Urinary bladder (tissue), 3 donors: ENCODE measurements at regions not wholly inside any gene's neighbourhood (a gene's known extent, or its start where the extent isn't known, plus 50 kb on each side); places are given as distances from the start of the nearest gene placed in this dataset.

Source experiments
- DNase-seq: peaks from one replicate; pipeline ENCODE4 v3.0.0-alpha.2; 2015; ENCODE audit errors: extremely low spot score
- H3K27ac ChIP-seq: one replicate; pipeline ENCODE4 v1.5.1; 2013; ENCODE audit warnings: low read depth, mild to moderate bottlenecking, moderate library complexity
- H3K36me3 ChIP-seq: one replicate; pipeline ENCODE4 v1.6.1; 2013; ENCODE audit warnings: mild to moderate bottlenecking, moderate library complexity; ENCODE audit not compliant: insufficient read depth
- H3K4me1 ChIP-seq: one replicate; pipeline ENCODE4 v1.6.1; 2013; ENCODE audit warnings: mild to moderate bottlenecking, moderate library complexity; ENCODE audit not compliant: insufficient read depth
- H3K4me3 ChIP-seq: one replicate; pipeline ENCODE4 v1.5.1; 2013; ENCODE audit warnings: low read depth, low read length
- WGBS: extraction: QIAGEN DNeasy Blood & Tissue Kit; methylation state at CpG from one replicate; pipeline ENCODE4 v1.1.7; 2013; 5-methylcytosine and 5-hydroxymethylcytosine counted together
- donor health status: healthy with polysubstance abuse.
- donor health status: healthy.

DNA sequence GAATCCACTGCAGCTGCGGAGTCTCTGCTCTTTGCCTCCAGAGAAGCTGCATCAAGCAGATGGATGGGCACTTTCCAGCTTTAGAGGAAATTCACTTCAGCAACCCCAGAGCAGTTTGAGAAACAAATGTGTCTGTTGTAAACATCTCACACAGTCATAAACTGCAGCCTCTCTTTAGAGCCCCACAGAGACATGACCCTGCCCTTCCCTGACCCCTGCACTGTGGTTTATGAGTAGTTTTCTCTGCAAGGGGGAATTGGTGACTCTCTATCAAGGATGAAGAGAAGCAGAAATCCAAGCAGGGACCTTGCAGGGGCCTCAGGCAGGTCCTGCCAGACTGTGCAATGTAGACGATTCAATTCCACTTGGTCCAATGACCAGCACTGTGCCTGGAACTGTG, 160.2 kb downstream of the SH2D4B start:
- WGBS: 75% methylated on average over 2 of the region's 2 CpGs
- H3K27ac ChIP-seq: no peak overlapping the region
- H3K36me3 ChIP-seq: no peaks in the 10 kb centered on the region
- H3K4me1 ChIP-seq: no peaks in the 10 kb centered on the region
- no peak overlapping the region for H3K4me3 ChIP-seq
- DNase-seq: no peak

DNA sequence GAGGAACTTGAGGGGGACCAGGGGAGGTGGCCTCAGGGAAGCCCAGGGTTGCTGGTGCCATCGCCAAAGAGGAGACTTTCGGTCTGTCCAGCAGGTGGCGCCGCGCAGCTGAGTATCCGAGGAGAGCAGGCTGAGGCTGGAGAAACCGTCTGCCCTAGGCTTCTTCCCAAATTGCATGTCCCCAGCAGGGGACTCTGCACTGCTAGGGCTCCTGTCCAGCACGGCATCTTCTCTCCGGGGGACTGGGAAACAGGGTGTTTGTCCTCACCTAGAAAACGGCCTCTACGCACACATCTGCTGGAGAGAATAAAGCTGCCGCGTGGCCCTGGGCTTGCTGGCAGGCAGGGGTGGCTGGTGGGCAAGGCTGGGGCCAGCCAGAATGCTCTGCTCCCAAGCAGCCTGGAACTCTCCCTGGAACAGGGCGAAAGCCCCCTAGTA, 161.9 kb downstream of the SH2D4B start:
- 12% methylated on average over 14 of the region's 14 CpGs for WGBS
- H3K4me3 ChIP-seq: no peak overlapping the region
- no peak overlapping the region for H3K27ac ChIP-seq
- DNase-seq: peak; percentile 31
- H3K4me1 ChIP-seq: no peaks in the 10 kb centered on the region
- no peaks in the 10 kb centered on the region for H3K36me3 ChIP-seq

DNA sequence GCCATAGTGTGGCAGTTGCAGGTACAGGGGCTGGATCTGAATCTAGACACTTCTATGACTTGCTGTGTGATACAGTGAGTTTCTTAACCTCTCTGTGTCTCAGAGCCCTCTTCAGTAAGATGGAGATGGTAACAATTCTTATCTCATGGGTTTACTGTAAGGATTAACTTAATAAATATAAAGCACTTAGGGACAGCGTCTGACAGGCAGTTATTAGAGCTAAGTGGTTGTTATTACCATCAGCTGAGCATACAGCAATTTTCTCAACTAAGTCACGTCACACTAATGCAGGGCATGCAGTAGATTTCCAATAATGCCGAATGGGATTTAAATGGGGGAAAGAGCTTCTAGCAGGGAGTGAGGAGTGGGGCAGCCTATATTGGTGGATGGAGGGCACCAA, 162.6 kb downstream of the SH2D4B start:
- Histone ChIP-seq H3K27ac (no peak overlapping the region), H3K4me1 (no peaks in the 10 kb centered on the region), H3K36me3 (no peaks in the 10 kb centered on the region), H3K4me3 (no peak overlapping the region)
- WGBS: 73% methylated on average over 3 of the region's 3 CpGs
- no peak for DNase-seq

DNA sequence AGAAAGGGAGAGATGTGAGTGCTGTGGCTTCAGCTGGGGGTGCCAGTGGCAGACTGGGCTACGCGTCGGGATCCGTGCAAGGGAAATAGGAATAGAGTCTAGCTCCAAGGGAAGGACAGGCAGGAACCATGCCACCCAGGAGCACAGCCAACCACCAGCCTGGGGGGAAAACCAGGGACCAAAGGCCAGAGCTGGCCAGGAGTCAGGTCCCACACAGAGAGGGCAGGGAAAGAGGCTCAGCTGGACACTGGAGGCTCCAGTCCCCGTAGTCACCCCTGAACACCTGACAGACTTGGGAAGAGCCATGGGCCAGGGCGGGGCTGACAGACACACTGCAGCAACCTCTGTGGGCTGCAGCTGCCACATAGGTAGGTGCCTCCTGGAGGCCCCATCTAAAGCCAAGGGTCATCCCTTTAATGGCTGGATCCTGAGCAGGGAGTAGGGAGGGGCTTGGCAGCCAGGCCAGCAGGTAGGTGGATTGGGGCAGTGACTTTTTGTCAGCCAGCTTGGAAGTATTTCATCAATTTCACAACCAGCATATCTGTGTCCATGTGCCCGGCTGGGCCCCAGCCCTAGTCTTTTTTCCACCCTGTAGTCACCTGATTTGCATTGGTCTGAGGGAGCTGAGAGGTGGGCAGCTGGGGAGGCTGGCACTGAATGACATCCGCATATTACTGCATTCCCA, 163.2 kb downstream of the SH2D4B start:
- WGBS: 87% methylated on average over 8 of the region's 8 CpGs
- Histone ChIP-seq H3K4me3 (no peak overlapping the region), H3K36me3 (no peaks in the 10 kb centered on the region), H3K27ac (no peak overlapping the region), H3K4me1 (no peaks in the 10 kb centered on the region)
- DNase-seq: no peak

DNA sequence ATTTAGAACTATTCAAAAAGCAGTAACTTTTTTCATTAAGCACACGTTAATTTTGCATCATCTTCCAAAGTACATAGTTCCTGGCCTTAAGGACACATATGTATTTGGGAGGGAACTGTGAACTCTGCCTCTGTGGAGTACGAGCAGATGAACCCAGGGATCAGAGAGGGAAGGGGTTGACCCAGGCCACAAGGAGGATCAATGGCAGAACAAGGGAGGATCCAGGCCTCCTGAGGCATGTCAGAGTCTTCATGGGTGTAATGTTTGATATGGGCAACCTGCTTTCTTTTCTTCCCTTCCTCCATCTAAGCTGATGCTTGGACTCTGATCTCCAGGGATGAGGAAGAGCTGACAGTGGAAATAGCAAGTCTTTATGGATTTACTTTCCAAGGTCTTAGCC, 164.0 kb downstream of the SH2D4B start:
- 80% methylated on average over 2 of the region's 2 CpGs for WGBS
- no peaks in the 10 kb centered on the region for H3K4me1 ChIP-seq
- H3K36me3 ChIP-seq: no peaks in the 10 kb centered on the region
- no peak overlapping the region for H3K4me3 ChIP-seq
- DNase-seq: no peak
- no peak overlapping the region for H3K27ac ChIP-seq

DNA sequence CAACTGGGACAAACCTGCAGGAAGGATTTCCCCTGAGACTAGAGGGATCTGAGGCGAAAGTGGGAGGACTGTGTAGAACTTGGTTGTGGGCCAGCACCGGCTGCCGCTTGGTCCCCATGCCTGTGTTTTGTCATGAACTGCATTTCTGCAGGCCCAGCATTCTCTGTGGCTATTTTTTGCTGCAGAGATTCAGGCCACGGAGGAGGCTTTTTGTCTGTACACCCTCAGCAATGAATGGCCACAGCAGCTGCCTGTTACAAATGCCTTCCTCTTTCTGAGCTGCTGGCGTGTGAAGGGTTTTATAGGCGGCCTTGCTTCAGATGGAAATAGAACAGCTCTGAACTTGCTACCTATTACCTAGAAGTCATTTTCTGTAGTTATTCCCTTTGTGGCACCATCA, 164.4 kb downstream of the SH2D4B start:
- Histone ChIP-seq H3K4me1 (no peaks in the 10 kb centered on the region), H3K27ac (no peak overlapping the region), H3K36me3 (no peaks in the 10 kb centered on the region), H3K4me3 (no peak overlapping the region)
- WGBS: 30% methylated on average over 6 of the region's 6 CpGs
- DNase-seq: no peak

DNA sequence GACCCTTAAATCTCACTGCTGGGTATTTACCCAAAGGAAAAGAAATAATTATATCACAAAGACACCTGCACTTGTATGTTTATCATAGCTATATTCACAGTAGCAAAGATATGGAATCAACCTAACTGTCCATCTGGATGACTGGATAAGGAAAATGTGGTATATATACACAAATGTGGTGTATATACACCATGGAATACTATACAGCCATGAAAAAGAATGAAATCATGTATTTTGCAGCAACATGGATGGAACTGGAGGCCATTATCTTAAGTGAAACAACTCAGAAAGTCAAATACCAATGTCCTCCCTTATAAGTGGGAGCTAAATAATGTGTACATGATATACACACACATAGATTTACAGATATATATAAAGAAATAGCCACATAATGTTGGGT, 168.2 kb downstream of the SH2D4B start:
- Histone ChIP-seq H3K4me3 (no peak overlapping the region), H3K27ac (no peak overlapping the region), H3K36me3 (no peaks in the 10 kb centered on the region), H3K4me1 (no peaks in the 10 kb centered on the region)
- no peak for DNase-seq

DNA sequence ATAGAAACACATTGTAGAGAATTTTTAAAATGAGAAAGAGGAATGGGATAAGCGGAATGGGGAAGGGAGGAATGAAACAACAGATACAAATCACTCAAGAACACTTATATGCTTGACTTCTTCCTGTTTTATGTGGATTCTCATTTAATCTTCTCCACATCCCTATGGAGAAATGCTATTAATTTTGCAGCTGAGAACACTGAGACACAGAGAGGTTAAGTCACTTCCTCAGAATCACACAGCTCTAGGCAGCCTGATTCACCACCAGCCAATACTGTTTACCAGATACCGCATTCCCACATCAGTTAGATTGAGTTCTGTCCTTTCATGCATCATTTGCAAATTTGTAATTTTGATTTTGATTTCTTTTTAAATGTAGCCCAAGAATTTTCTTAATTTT, 170.5 kb downstream of the SH2D4B start:
- H3K36me3 ChIP-seq: no peaks in the 10 kb centered on the region
- no peaks in the 10 kb centered on the region for H3K4me1 ChIP-seq
- H3K27ac ChIP-seq: no peak overlapping the region
- no peak for DNase-seq
- WGBS: 90% methylated on average over 2 of the region's 2 CpGs
- no peak overlapping the region for H3K4me3 ChIP-seq

DNA sequence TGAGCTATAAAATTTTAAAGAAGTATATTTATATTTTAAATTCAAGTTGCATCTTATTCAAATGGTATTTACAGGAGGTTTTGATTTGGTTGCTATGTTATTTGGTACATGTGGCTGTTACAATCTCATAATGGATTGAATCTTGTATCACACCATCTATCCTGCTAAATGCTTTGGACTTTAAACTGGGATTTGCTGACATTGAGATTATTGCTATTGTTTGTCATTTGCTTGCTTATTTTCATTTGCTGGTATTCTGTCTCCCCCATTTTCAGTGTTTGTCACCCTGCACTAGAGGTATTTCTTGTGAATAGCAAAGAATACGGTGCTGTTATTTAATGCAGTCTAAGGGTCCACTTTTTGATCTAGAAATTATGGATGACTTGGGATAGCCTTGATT, 171.1 kb downstream of the SH2D4B start:
- WGBS: 81% methylated on average over 1 of the region's 1 CpG
- no peak overlapping the region for H3K27ac ChIP-seq
- no peaks in the 10 kb centered on the region for H3K36me3 ChIP-seq
- H3K4me3 ChIP-seq: no peak overlapping the region
- no peaks in the 10 kb centered on the region for H3K4me1 ChIP-seq
- no peak for DNase-seq

DNA sequence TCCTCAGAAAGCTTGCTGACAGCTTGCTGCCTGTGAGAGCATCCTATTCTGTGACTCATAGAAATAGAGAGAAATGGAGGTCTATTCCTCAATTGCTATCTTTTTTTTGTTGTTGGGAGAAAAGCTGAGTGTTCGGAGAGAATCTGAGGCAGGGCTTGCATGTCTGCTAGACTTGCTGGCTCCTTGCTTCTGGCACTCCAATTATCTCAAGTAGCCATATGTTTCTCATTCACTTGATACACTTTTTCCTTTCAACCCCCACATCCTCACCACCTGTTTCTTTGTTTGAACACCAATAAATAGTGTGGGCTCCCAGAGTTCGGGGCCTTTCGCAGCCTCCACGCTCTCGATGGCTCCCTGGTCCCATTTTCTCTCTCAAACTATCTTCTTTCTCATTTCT, 172.2 kb downstream of the SH2D4B start:
- H3K4me3 ChIP-seq: no peak overlapping the region
- H3K27ac ChIP-seq: no peak overlapping the region
- no peak for DNase-seq
- H3K4me1 ChIP-seq: no peaks in the 10 kb centered on the region
- WGBS: 56% methylated on average over 5 of the region's 5 CpGs
- H3K36me3 ChIP-seq: no peaks in the 10 kb centered on the region

DNA sequence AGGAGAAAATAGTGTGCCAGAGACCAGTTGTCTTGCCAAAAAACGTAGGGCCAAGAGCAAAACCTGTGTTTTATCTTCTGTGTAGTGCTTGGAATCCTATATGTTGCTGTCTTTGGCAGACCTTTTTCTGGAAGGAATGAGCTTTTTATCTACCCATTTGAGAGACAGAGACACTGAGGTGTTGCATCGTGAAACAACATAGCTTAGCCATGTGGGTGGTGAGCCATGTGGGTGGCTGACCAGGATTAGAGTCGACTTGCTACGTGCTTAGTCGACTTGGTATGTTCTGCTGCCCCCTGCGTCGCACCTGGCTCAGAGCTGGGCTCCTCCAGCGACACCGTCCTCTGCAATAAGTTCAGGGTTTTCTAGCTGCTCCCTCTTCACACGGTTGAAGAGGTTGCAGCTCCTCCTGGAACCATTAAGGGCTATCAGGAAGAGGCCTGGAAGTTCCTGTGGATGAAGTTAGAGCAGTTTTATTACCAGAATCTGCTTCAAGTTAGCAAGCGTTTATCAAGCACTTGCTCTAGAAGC, 175.8 kb downstream of the SH2D4B start:
- DNase-seq: no peak
- Histone ChIP-seq H3K27ac (no peak overlapping the region), H3K4me3 (no peak overlapping the region), H3K36me3 (no peaks in the 10 kb centered on the region), H3K4me1 (no peaks in the 10 kb centered on the region)
- 62% methylated on average over 11 of the region's 11 CpGs for WGBS

DNA sequence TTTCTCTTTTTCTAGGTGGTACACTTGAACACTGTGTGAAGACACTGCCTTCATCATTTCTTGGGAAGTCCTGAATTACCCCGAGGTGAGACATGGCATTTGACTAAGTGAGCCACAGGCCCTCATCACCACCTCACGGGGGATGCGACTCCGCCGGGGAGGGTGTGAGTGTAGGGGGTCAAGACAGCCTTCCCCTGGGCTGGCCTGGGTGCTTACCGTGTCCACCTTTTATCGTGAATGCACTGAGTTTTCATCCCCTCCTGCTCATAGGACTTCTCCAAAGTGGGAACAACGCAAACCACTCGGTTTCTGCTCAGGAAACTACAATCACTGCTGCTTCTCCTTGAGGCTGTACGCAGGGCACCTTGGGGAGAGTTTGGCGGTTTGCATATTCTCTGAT, 176.9 kb downstream of the SH2D4B start:
- DNase-seq: no peak
- Histone ChIP-seq H3K36me3 (no peaks in the 10 kb centered on the region), H3K4me1 (no peaks in the 10 kb centered on the region), H3K4me3 (no peak overlapping the region), H3K27ac (no peak overlapping the region)
- WGBS: 86% methylated on average over 11 of the region's 11 CpGs

DNA sequence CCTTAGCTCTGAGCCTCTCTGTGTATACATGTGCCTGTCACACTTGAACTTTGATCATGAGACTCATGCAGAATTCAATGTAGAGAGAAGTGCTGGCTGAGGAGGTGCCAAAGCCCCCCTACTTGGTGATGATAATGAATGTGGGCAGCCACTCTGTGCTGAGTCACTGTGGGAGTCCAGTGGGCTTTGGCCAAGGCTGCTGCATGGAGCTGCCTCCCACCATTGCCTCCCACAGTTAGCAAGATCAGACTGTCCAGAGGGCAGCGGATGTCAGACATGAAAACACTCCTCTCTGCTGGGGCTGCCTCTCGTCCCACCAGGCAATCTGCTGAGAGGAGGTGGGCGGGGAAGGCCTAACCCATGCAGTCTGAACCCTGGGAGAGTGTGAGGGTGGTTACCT, 180.3 kb downstream of the SH2D4B start:
- Histone ChIP-seq H3K27ac (no peak overlapping the region), H3K36me3 (no peaks in the 10 kb centered on the region), H3K4me3 (no peak overlapping the region), H3K4me1 (no peaks in the 10 kb centered on the region)
- 71% methylated on average over 3 of the region's 3 CpGs for WGBS
- no peak for DNase-seq

DNA sequence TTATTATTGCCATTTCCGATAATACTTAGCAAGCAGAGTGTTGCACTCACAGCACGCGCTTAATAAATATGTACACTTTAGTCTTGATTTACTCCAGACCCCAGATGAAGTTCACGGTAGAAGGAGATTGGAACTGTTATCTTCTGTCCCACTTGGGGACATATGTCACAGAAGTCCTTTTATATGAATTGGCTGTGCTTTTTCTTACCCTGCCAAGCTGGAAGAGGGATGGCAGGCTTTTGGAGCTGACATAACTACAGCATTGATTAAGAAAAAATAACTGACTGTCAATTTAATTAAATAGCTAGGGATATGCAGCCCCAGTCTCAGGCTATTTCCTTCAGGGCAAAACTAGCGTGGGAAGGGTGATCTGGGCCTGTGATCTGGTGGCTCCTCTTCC, 182.2 kb downstream of the SH2D4B start:
- no peaks in the 10 kb centered on the region for H3K4me1 ChIP-seq
- no peaks in the 10 kb centered on the region for H3K36me3 ChIP-seq
- H3K4me3 ChIP-seq: no peak overlapping the region
- no peak overlapping the region for H3K27ac ChIP-seq
- WGBS: 60% methylated on average over 5 of the region's 5 CpGs
- no peak for DNase-seq

DNA sequence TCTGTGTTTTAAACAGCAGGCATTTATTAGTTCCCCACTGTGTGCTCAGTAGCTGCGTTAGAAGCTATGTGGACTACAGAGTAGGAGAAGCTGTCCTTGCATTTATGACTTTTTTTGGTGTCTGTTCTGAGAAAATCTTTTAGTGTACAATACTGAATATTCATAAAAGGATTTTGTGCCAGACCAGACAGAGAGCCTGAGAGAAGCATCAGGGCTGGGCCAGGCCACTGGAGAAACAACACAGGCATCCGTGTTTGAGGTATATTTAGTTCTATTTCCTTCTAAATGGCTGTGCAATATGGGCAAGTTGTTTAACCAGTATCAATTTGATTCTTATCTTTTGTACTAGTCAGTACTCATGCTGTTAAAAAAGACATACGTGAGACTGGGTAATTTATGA, 182.8 kb downstream of the SH2D4B start:
- Histone ChIP-seq H3K4me3 (no peak overlapping the region), H3K27ac (no peak overlapping the region), H3K36me3 (no peaks in the 10 kb centered on the region), H3K4me1 (no peaks in the 10 kb centered on the region)
- WGBS: 67% methylated on average over 3 of the region's 3 CpGs
- no peak for DNase-seq
